Mesendoderm (in vitro differentiated cells): ENCODE measurements at regions not wholly inside any gene's neighbourhood (a gene's known extent, or its start where the extent isn't known, plus 50 kb on each side); places are given as distances from the start of the nearest gene placed in this dataset.
A peak's percentile ranks its signal among the peaks of the same experiment; 100 is the strongest.

Experiments used
- DNase-seq: peaks from one replicate; pipeline ENCODE4 v3.0.0; 2013
- H2AK5ac ChIP-seq: 2 replicates; pipeline ENCODE4 v1.6.1; 2013; ENCODE audit warnings: low read length, inconsistent platforms
- H2BK120ac ChIP-seq: 2 replicates; pipeline ENCODE4 v1.6.1; 2013; ENCODE audit warnings: low read depth, mild to moderate bottlenecking, low read length, moderate library complexity, mixed read lengths
- H2BK15ac ChIP-seq: replicated peaks from 2 replicates; pipeline ENCODE4 v1.6.1; 2013; ENCODE audit warnings: low read depth, mild to moderate bottlenecking, moderate library complexity
- H2BK5ac ChIP-seq: 2 replicates; pipeline ENCODE4 v1.6.1; 2013; ENCODE audit warnings: low read length, inconsistent platforms
- H3K18ac ChIP-seq: 2 replicates; pipeline ENCODE4 v1.6.1; 2013; ENCODE audit warnings: mild to moderate bottlenecking, low read length, mixed read lengths
- H3K23ac ChIP-seq: one replicate; pipeline ENCODE4 v1.6.1; 2013; ENCODE audit warnings: low read length
- H3K27ac ChIP-seq: 2 replicates; pipeline ENCODE4 v1.5.1; 2013; ENCODE audit warnings: low read depth, mild to moderate bottlenecking, inconsistent platforms, low read length, moderate library complexity
- H3K27me3 ChIP-seq: 2 replicates; pipeline ENCODE4 v1.6.1; 2013; ENCODE audit warnings: low read length, control low read depth, mild to moderate bottlenecking, inconsistent platforms; ENCODE audit not compliant: insufficient read depth, poor library complexity
- H3K36me3 ChIP-seq: 2 replicates; pipeline ENCODE4 v1.6.1; 2013; ENCODE audit warnings: low read length, inconsistent platforms; ENCODE audit not compliant: control insufficient read depth, insufficient read depth
- H3K4ac ChIP-seq: one replicate; pipeline ENCODE4 v1.6.1; 2013; ENCODE audit warnings: low read depth, mild to moderate bottlenecking, low read length, moderate library complexity
- H3K4me1 ChIP-seq: 2 replicates; pipeline ENCODE4 v1.6.1; 2013; ENCODE audit warnings: low read depth, low read length, inconsistent platforms; ENCODE audit not compliant: control insufficient read depth
- H3K4me2 ChIP-seq: 2 replicates; pipeline ENCODE4 v1.6.1; 2013; ENCODE audit warnings: low read length
- H3K4me3 ChIP-seq: 2 replicates; pipeline ENCODE4 v1.5.1; 2013; ENCODE audit warnings: mild to moderate bottlenecking, low read length
- H3K56ac ChIP-seq: one replicate; pipeline ENCODE4 v1.6.1; 2013; ENCODE audit warnings: low read length
- H3K79me1 ChIP-seq: 2 replicates; pipeline ENCODE4 v1.6.1; 2013; ENCODE audit warnings: low read length, inconsistent platforms
- H3K79me2 ChIP-seq: 2 replicates; pipeline ENCODE4 v1.6.1; 2013; ENCODE audit warnings: mild to moderate bottlenecking, low read length; ENCODE audit not compliant: control insufficient read depth, insufficient read depth
- H3K9ac ChIP-seq: 2 replicates; pipeline ENCODE4 v1.6.1; 2013; ENCODE audit warnings: low read length, inconsistent platforms
- H4K5ac ChIP-seq: one replicate; pipeline ENCODE4 v1.6.1; 2013; ENCODE audit warnings: low read length
- H4K8ac ChIP-seq: one replicate; pipeline ENCODE4 v1.6.1; 2013; ENCODE audit warnings: low read depth, mild to moderate bottlenecking, control low read depth, low read length, moderate library complexity
- WGBS: extraction: QIAGEN DNeasy Blood & Tissue Kit; methylation state at CpG from one replicate; pipeline ENCODE4 v1.1.7; 2013; ENCODE audit warnings: low lambda C conversion rate, missing lambda C conversion rate; ENCODE audit not compliant: insufficient coverage; ENCODE audit errors: extremely low coverage; 5-methylcytosine and 5-hydroxymethylcytosine counted together

GRCh38 chr9:14403081-14403480 is 89.1 kb upstream of the NFIB start:
- H3K79me1 ChIP-seq: no peaks in the 10 kb centered on the region
- H3K23ac ChIP-seq: no peak overlapping the region
- H3K4me2 ChIP-seq: no peak overlapping the region
- no peak overlapping the region for H3K9ac ChIP-seq
- no peak overlapping the region for H3K27ac ChIP-seq
- H2AK5ac ChIP-seq: no peak overlapping the region
- H3K27me3 ChIP-seq: no peaks in the 10 kb centered on the region
- no peaks in the 10 kb centered on the region for H3K4me1 ChIP-seq
- H3K79me2 ChIP-seq: no peaks in the 10 kb centered on the region
- no peak overlapping the region for H4K5ac ChIP-seq
- H3K36me3 ChIP-seq: no peaks in the 10 kb centered on the region
- no peak overlapping the region for H2BK120ac ChIP-seq
- no peak for DNase-seq
- H3K4ac ChIP-seq: no peak overlapping the region
- no peak overlapping the region for H3K18ac ChIP-seq
- no peak overlapping the region for H4K8ac ChIP-seq
- no CpG with 5 or more reads among the region's 4 CpGs for WGBS
- H3K56ac ChIP-seq: no peak overlapping the region
- no peak overlapping the region for H3K4me3 ChIP-seq
- no peak overlapping the region for H2BK5ac ChIP-seq
- no peak overlapping the region for H2BK15ac ChIP-seq

DNA sequence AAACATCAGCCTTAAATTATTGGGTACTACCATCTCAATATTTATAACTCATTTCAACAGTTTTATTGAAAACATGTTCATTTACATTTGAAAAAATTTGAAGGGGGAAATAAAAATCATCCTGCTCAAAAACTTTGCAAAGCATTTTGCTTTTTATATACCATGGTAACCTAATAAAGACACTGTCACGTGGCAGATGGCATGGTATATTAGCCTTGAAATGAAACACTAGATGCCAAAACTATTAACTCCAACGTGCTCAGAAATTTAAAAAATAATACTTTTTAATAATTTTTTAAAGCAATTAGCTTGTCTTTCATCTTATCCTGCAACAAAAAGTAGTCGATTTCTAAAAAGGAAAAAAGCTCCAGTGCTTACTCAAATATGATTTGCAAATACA is 88.6 kb upstream of the NFIB start:
- Histone ChIP-seq H3K9ac (no peak overlapping the region), H3K18ac (no peak overlapping the region), H3K79me2 (no peaks in the 10 kb centered on the region), H3K79me1 (no peaks in the 10 kb centered on the region), H3K27me3 (no peaks in the 10 kb centered on the region), H3K36me3 (no peaks in the 10 kb centered on the region), H3K4me3 (no peak overlapping the region), H3K4me2 (no peak overlapping the region), H4K5ac (no peak overlapping the region), H2BK15ac (no peak overlapping the region), H3K56ac (no peak overlapping the region), H2BK5ac (no peak overlapping the region), H3K23ac (no peak overlapping the region), H3K4me1 (no peaks in the 10 kb centered on the region), H3K4ac (no peak overlapping the region), H3K27ac (no peak overlapping the region), H2AK5ac (no peak overlapping the region), H4K8ac (no peak overlapping the region), H2BK120ac (no peak overlapping the region)
- WGBS: no CpG with 5 or more reads among the region's 3 CpGs
- DNase-seq: no peak

- H3K4me3 ChIP-seq: no peak overlapping the region
- no peaks in the 10 kb centered on the region for H3K4me1 ChIP-seq
- no peak overlapping the region for H3K23ac ChIP-seq
- H2AK5ac ChIP-seq: no peak overlapping the region
- no peaks in the 10 kb centered on the region for H3K79me1 ChIP-seq
- no peaks in the 10 kb centered on the region for H3K36me3 ChIP-seq
- WGBS: no CpG with 5 or more reads among the region's 2 CpGs
- no peak overlapping the region for H3K9ac ChIP-seq
- no peak overlapping the region for H4K8ac ChIP-seq
- no peak overlapping the region for H2BK120ac ChIP-seq
- H2BK15ac ChIP-seq: peak overlapping the region; percentile 57
- no peaks in the 10 kb centered on the region for H3K27me3 ChIP-seq
- H3K79me2 ChIP-seq: no peaks in the 10 kb centered on the region
- H3K18ac ChIP-seq: no peak overlapping the region
- H4K5ac ChIP-seq: no peak overlapping the region
- H3K4ac ChIP-seq: peak overlapping the region; percentile 16
- no peak overlapping the region for H3K56ac ChIP-seq
- no peak overlapping the region for H2BK5ac ChIP-seq
- H3K4me2 ChIP-seq: no peak overlapping the region
- H3K27ac ChIP-seq: no peak overlapping the region
- no peak for DNase-seq
These were observed 88.0 kb upstream of the NFIB start for GRCh38 chr9:14401911-14402310.

DNA sequence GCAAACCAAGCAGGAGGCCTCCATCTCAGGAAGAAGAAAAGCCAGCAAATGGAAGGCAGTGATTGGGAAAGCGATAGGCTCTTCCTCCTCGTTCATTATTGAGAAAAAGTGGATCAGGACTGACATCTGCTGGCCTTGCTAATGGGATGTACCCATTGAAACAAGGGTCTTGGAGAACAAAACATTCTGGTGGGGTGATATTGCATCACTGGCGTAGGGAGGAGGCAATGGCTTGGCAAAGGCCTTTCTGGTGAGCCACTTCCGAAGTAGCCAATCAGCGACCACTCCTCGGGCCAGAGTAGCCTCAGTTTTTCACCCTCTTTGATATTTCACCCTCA is 86.7 kb upstream of the NFIB start:
- DNase-seq: peak; percentile 98

GRCh38 chr9:14399756-14400657 is 86.1 kb upstream of the NFIB start:
- Histone ChIP-seq H3K79me1 (no peaks in the 10 kb centered on the region), H3K56ac (no peak overlapping the region), H3K4me3 (no peak overlapping the region), H4K8ac (no peak overlapping the region), H3K23ac (no peak overlapping the region), H2AK5ac (no peak overlapping the region), H3K79me2 (no peaks in the 10 kb centered on the region), H4K5ac (no peak overlapping the region), H3K4ac (no peak overlapping the region), H3K27ac (no peak overlapping the region), H3K27me3 (no peaks in the 10 kb centered on the region), H2BK15ac (no peak overlapping the region), H2BK120ac (no peak overlapping the region), H2BK5ac (no peak overlapping the region), H3K4me2 (no peak overlapping the region), H3K4me1 (no peaks in the 10 kb centered on the region), H3K36me3 (no peaks in the 10 kb centered on the region), H3K18ac (no peak overlapping the region), H3K9ac (no peak overlapping the region)
- DNase-seq: no peak
- WGBS: no CpG with 5 or more reads among the region's 5 CpGs

More for the DNA sequence above, 86.7 kb upstream of the NFIB start:
- H3K27me3 ChIP-seq: no peaks in the 10 kb centered on the region
- H2AK5ac ChIP-seq: no peak overlapping the region
- no peak overlapping the region for H3K23ac ChIP-seq
- no peaks in the 10 kb centered on the region for H3K79me2 ChIP-seq
- H3K79me1 ChIP-seq: no peaks in the 10 kb centered on the region
- H3K9ac ChIP-seq: no peak overlapping the region
- no peak overlapping the region for H2BK120ac ChIP-seq
- H2BK5ac ChIP-seq: no peak overlapping the region
- no peak overlapping the region for H3K56ac ChIP-seq
- no peak overlapping the region for H3K18ac ChIP-seq
- H4K8ac ChIP-seq: no peak overlapping the region
- H3K27ac ChIP-seq: no peak overlapping the region
- no peaks in the 10 kb centered on the region for H3K36me3 ChIP-seq
- no peak overlapping the region for H3K4me2 ChIP-seq
- H2BK15ac ChIP-seq: no peak overlapping the region
- no peak overlapping the region for H3K4me3 ChIP-seq
- no peak overlapping the region for H3K4ac ChIP-seq
- no peak overlapping the region for H4K5ac ChIP-seq
- no peaks in the 10 kb centered on the region for H3K4me1 ChIP-seq
- whole genome bisulfite sequencing: no CpG with 5 or more reads among the region's 6 CpGs

DNA sequence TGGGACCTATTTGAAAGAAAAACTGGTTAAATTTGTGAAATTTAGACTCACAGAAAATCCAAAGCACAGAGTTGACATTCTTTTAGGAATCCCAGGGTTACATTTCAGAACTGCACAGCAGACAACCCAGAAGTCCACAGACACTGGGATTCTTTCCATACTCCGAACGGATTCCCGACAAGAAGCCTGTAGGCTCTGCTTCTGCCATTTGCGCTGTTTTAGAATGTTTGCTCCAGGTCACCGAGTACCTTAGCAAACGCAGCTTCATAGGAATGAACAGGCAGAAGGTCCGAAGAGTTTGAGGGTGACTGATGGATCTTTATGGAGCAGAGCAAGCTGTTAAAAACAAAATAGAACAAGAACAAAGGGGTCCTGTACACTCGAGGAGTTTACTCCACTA is 84.5 kb upstream of the NFIB start:
- no peak overlapping the region for H3K23ac ChIP-seq
- H3K79me2 ChIP-seq: no peaks in the 10 kb centered on the region
- no peak overlapping the region for H2BK120ac ChIP-seq
- no peak overlapping the region for H3K27ac ChIP-seq
- WGBS: no CpG with 5 or more reads among the region's 8 CpGs
- H3K4me3 ChIP-seq: no peak overlapping the region
- no peaks in the 10 kb centered on the region for H3K36me3 ChIP-seq
- H3K4me1 ChIP-seq: no peaks in the 10 kb centered on the region
- no peak overlapping the region for H3K56ac ChIP-seq
- H2AK5ac ChIP-seq: no peak overlapping the region
- no peak overlapping the region for H3K4me2 ChIP-seq
- H3K27me3 ChIP-seq: no peaks in the 10 kb centered on the region
- H3K79me1 ChIP-seq: no peaks in the 10 kb centered on the region
- H3K18ac ChIP-seq: no peak overlapping the region
- no peak overlapping the region for H3K4ac ChIP-seq
- H2BK5ac ChIP-seq: no peak overlapping the region
- no peak overlapping the region for H2BK15ac ChIP-seq
- no peak for DNase-seq
- no peak overlapping the region for H4K8ac ChIP-seq
- no peak overlapping the region for H3K9ac ChIP-seq
- no peak overlapping the region for H4K5ac ChIP-seq
